ENCODE measurements at regions not wholly inside any gene's neighbourhood (a gene's known extent, or its start where the extent isn't known, plus 50 kb on each side); places are given as distances from the start of the nearest gene placed in this dataset.
A peak's percentile ranks its signal among the peaks of the same experiment; 100 is the strongest.
"Not testable (repeated sequence)": the region's sequence is repeated elsewhere in the genome, so short reads cannot be mapped to it uniquely, and the experiment has no call there.

DNA sequence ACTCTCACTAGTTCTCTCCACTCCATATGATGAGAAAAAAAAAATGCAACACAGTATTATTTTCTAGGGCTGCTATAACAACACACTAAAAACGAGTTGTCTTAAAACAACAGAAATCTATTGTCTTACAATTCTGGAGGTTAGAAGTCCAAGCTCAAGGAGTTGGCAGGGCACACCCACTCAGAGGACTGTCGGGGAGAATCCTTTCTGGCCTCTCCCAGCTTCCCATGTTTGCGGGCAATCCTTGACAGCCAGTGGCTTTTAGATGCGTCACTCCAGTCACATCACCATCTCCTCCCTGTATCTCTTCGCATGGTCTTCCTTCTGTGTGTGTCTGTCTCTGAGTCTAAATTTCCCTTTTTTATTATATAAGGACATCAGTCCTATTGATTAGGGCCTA is 64.0 kb upstream of the KIF2A start:
- DNase-seq = not testable (repeated sequence)

DNA sequence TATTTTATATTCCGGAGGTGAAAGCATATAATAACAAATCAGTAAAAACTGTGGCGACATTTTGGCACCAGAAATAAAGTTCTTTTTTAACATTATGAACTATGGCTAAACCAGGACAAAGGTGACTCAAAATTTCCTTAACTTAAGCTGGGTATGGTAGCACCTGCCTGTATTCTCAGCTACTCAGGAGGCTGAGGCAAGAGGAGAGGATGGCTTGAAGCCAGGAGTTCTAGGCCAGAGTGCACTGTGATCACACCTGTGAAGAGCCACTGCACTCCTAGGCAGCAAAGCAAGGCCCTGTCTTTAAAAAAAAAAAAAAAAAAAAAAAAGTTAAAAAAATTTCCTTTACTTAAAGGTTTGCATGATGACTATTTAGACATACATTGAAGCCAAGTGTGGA is 63.0 kb upstream of the KIF2A start:
- not testable (repeated sequence) for DNase-seq

DNA sequence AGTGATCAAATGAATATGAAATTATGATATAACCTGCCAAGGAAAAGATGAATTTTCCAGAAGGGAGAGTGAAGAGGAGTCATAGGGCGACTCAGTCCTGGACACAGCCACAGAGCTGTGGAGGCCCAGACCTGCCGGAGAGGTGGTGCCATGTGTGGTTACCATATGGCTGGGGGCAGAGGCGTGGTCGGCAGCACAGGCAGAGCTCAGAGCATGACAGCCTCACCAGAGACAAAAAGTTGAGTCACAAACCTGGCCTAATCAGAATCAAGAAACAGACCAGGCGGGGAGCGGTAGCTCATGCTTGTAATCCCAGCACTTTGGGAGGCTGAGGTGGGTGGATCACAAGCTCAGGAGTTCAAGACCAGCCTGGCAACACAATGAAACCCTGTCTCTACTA is 57.8 kb upstream of the KIF2A start:
- not testable (repeated sequence) for DNase-seq

DNA sequence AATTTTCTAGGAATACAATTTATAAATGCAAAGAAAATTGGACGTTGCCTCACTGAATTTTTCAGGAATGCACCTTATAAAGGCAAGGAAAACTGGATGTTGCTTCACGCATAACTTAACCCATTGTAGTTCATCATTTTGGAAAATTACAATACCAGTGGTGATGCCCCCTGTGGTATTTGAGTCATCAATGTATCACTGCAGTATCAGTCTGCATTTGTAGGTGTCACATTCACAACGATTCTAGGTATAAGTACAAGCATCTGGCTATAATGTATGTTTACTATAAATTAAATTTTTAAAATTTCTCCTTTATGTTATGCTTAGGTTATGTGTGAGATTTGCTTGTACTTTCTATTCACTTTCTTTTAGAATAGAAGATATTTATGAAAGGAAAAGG is 55.9 kb upstream of the KIF2A start:
- not testable (repeated sequence) for DNase-seq

DNA sequence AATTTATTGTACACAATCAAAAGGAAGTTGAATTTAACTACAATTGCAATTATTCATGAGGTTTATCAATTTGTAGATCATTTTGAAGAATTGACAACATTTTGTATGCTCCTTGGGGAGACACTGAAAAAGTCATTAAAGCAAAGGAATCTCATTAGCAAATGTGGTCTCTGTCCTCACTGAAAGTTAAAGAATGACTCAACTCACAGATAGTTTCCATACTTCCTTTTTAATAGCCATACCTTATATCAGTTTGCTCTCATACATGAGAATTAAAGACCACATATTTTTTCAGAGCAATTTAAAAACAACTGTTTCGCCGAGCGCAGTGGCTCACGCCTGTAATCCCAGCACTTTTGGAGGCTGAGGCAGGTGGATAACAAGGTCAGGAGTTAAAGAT is 55.1 kb upstream of the KIF2A start:
- DNase-seq = not testable (repeated sequence)

DNA sequence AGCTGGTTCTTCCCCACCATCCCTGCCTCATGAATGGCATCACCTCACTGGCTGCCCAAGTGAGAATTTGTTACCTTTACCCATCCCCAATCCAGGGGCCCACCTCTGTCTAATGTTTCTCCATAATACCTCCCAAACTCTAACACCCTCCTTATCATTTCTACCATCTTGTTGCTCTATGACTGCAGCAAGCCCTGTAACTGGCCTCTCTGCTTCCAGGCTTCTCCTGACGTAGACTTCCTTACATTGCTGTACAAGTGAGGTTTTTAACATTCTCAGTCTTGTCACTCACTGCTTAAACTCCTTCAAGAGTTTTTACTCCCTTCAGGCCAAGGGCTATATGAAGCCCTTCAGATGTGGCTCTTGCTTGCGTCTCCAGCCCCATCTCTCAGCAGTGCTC is 53.5 kb upstream of the KIF2A start:
- DNase-seq = not testable (repeated sequence)

DNA sequence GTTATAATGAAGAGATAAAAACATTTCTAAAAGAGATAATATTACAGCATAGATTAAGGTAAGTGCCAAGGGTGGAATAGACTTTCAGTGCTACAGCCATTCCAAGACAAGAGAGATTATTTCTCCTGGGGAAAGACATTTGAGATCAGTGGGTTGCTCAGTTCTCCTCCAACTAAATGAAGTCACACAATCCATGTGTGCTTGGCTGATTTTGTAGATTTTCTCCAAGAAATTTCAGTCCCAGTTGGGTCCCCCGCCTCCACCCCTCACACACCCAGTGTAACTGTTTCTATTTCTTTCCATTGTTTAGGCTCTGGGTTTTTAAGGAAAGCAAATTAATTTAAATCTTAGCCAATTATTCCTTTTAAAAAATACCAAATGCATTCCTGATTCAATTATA is 50.5 kb upstream of the KIF2A start:
- DNase-seq = not testable (repeated sequence)

DNA sequence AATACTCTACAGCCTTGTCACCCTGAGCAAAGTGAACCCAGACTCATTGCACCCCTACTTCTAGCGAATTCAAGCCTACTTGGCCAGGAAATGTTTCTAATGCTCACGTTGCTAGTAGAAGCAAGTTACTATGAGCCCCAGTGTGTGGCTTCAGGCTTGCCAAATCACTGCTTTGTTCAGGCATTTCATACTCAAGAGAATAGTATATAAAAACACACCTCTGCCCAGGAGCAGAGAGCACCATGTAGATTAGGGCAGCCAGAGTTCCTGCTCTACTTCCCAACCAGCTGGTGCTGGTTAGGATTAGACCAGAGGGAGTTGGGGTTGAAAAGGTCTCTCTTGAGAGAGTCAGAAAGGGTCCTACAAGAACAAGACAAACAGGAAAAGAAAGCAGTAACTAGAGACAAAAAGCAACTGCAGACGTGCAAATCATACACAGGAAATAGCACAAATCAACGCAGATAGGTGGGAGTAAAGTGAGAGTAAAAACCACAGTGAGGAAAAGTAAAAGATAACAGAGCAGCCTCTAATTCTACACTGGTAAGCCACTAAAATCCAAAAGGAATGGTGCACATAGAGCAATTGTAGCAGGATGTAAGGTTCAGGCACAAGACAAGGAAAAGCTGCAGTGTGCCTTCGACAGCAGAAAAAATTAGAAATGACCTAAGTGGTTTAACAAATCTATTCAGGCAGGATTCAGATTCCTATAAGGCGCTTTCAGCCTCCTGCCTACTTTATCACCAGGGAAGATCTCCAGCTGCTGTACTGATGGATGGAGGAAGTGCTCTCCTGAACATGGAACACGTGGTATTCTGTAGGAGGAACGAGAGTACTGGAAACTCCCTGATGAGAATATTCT is 49.6 kb upstream of the KIF2A start:
- DNase-seq = peak; percentile 65

All from NCI-H82 (cell line).